GM23248 (cell line): ENCODE measurements at regions not wholly inside any gene's neighbourhood (a gene's known extent, or its start where the extent isn't known, plus 50 kb on each side); places are given as distances from the start of the nearest gene placed in this dataset.

ENCODE experiments used
- EZH2 ChIP-seq: fragments of 200-600 bp; sonication (generic); IDR thresholded peaks from 2 replicates; pipeline ENCODE4 v1.6.1; 2018; ENCODE audit warnings: antibody characterized with exemption, mild to moderate bottlenecking; ENCODE audit not compliant: insufficient read depth, poor library complexity, severe bottlenecking
- EZH2phosphoT487 ChIP-seq: fragments of 200-600 bp; sonication (generic); IDR thresholded peaks from 2 replicates; pipeline ENCODE4 v1.6.1; 2018; ENCODE audit warnings: antibody characterized with exemption, moderate library complexity, mild to moderate bottlenecking, low read depth; ENCODE audit not compliant: insufficient read depth

- TF ChIP-seq EZH2phosphoT487, result no peak
- TF ChIP-seq EZH2, result no peak
These were observed 107.0 kb upstream of the C1QTNF9B start for GRCh38 chr13:24004142-24004899.
